Peyer's patch (tissue), 4 donors: ENCODE measurements at regions not wholly inside any gene's neighbourhood (a gene's known extent, or its start where the extent isn't known, plus 50 kb on each side); places are given as distances from the start of the nearest gene placed in this dataset.

Experiments
- DNase-seq, 3 donors: peaks; one replicate each; pipeline ENCODE4 v3.0.0-alpha.2; 2017 to 2019
- H3K27ac ChIP-seq, 4 donors: fragments of 200-600 bp; sonication (generic); one replicate each; pipeline ENCODE4 v1.5.1; 2016 to 2019
- H3K27me3 ChIP-seq, 2 donors: fragments of 200-600 bp; sonication (generic); one replicate each; pipeline ENCODE4 v1.5.1; 2019
- H3K36me3 ChIP-seq, 3 donors: fragments of 200-600 bp; sonication (generic); one replicate each; pipeline ENCODE4 v1.5.1; 2016 to 2019
- H3K4me1 ChIP-seq, 4 donors: fragments of 200-600 bp; sonication (generic); one replicate each; pipeline ENCODE4 v1.5.1; 2016 to 2019
- H3K4me3 ChIP-seq, 4 donors: fragments of 200-600 bp; sonication (generic); 1 replicate in 3 of 4; 2 replicates in 1 of 4; pipeline ENCODE4 v1.5.1; 2016 to 2019; ENCODE audit warnings: mild to moderate bottlenecking in 1 of 4
- H3K9me3 ChIP-seq, 4 donors: fragments of 200-600 bp; sonication (generic); one replicate each; pipeline ENCODE4 v1.5.1; 2016 to 2019; ENCODE audit warnings: mild to moderate bottlenecking in 1 of 4
- CTCF ChIP-seq, 6 experiments: fragments of 450-650 bp in 4 of 6; fragments of 200-600 bp in 2 of 6; sonication (generic) in 1 of 6; IDR thresholded peaks; one replicate each; pipeline ENCODE4 v1.5.1; 2017 to 2019; ENCODE audit warnings: antibody characterized with exemption in 6 of 6, mild to moderate bottlenecking in 3 of 6, moderate library complexity in 1 of 6
- POLR2A ChIP-seq, 2 donors: fragments of 450-650 bp; IDR thresholded peaks; one replicate each; pipeline ENCODE4 v1.5.1; 2017; ENCODE audit warnings: antibody characterized with exemption in 2 of 2, mild to moderate bottlenecking in 2 of 2, moderate library complexity in 2 of 2

GRCh38 chr13:88426661-88427060 lies 755.5 kb downstream of the SLITRK5 start:
- H3K9me3 ChIP-seq, result no peaks in the 10 kb centered on the region
- no peak for TF ChIP-seq CTCF (IDR thresholded peaks at IDR 0.05)
- TF ChIP-seq POLR2A (IDR thresholded peaks at IDR 0.05), result no peak

GRCh38 chr13:88429862-88430261 lies 758.7 kb downstream of the SLITRK5 start:
- Histone ChIP-seq H3K36me3 (no peaks in the 10 kb centered on the region), H3K27me3 (no peaks in the 10 kb centered on the region), H3K9me3 (no peaks in the 10 kb centered on the region), H3K27ac (no peak overlapping the region), H3K4me1 (no peaks in the 10 kb centered on the region), H3K4me3 (no peak overlapping the region)
- no peak for TF ChIP-seq CTCF (IDR thresholded peaks at IDR 0.05)
- TF ChIP-seq POLR2A (IDR thresholded peaks at IDR 0.05), result no peak
- no peak for DNase-seq

More at GRCh38 chr13:88426661-88427060, 755.5 kb downstream of the SLITRK5 start:
- Histone ChIP-seq H3K36me3 (no peaks in the 10 kb centered on the region), H3K27me3 (no peaks in the 10 kb centered on the region), H3K4me1 (no peaks in the 10 kb centered on the region), H3K27ac (no peak overlapping the region), H3K4me3 (no peak overlapping the region)
- no peak for DNase-seq

- Histone ChIP-seq H3K36me3 (no peaks in the 10 kb centered on the region), H3K4me3 (no peak overlapping the region), H3K9me3 (no peaks in the 10 kb centered on the region), H3K27ac (no peak overlapping the region), H3K27me3 (no peaks in the 10 kb centered on the region), H3K4me1 (no peaks in the 10 kb centered on the region)
- no peak for DNase-seq
- TF ChIP-seq POLR2A (IDR thresholded peaks at IDR 0.05) (no peak), CTCF (IDR thresholded peaks at IDR 0.05) (no peak)
Observed at GRCh38 chr13:88434953-88435352, 763.8 kb downstream of the SLITRK5 start.

GRCh38 chr13:88436974-88437373 lies 765.8 kb downstream of the SLITRK5 start:
- no peak overlapping the region for H3K27ac ChIP-seq
- TF ChIP-seq POLR2A (IDR thresholded peaks at IDR 0.05) (no peak), CTCF (IDR thresholded peaks at IDR 0.05) (no peak)

GRCh38 chr13:88450515-88450914 lies 779.3 kb downstream of the SLITRK5 start:
- Histone ChIP-seq H3K27ac (no peak overlapping the region), H3K27me3 (no peaks in the 10 kb centered on the region), H3K9me3 (no peaks in the 10 kb centered on the region), H3K4me3 (no peak overlapping the region), H3K4me1 (no peaks in the 10 kb centered on the region), H3K36me3 (no peaks in the 10 kb centered on the region)
- DNase-seq, result no peak
- no peak for TF ChIP-seq CTCF (IDR thresholded peaks at IDR 0.05)
- TF ChIP-seq POLR2A (IDR thresholded peaks at IDR 0.05), result no peak

More at GRCh38 chr13:88436974-88437373, 765.8 kb downstream of the SLITRK5 start:
- Histone ChIP-seq H3K36me3 (no peaks in the 10 kb centered on the region), H3K27me3 (no peaks in the 10 kb centered on the region), H3K9me3 (peaks cover 0 to 3% (median 0%) of the 10 kb centered on the region in 4 donors), H3K4me3 (no peak overlapping the region), H3K4me1 (no peaks in the 10 kb centered on the region)
- no peak for DNase-seq

- no peak for TF ChIP-seq CTCF (IDR thresholded peaks at IDR 0.05)
- TF ChIP-seq POLR2A (IDR thresholded peaks at IDR 0.05), result no peak
- no peaks in the 10 kb centered on the region for H3K27me3 ChIP-seq
- DNase-seq, result no peak
- H3K4me1 ChIP-seq, result no peaks in the 10 kb centered on the region
- H3K27ac ChIP-seq, result no peak overlapping the region
- H3K9me3 ChIP-seq, result no peaks in the 10 kb centered on the region
- no peak overlapping the region for H3K4me3 ChIP-seq
- no peaks in the 10 kb centered on the region for H3K36me3 ChIP-seq
Observed at GRCh38 chr13:88456151-88456550, 785.0 kb downstream of the SLITRK5 start.
